Astrocyte (in vitro differentiated cells and primary cell): ENCODE measurements at regions not wholly inside any gene's neighbourhood (a gene's known extent, or its start where the extent isn't known, plus 50 kb on each side); places are given as distances from the start of the nearest gene placed in this dataset.

Source experiments
- DNase-seq: peaks from one replicate; pipeline ENCODE4 v3.0.0-alpha.2; 2010; ENCODE audit warnings: low read depth
- FAIRE-seq: peaks from 2 replicates; lab custom pipeline; 2011; peaks lifted over from hg19 to GRCh38; lab: Jason Lieb, UNC
- H2AFZ ChIP-seq: 2 replicates; pipeline ENCODE4 v1.6.0; 2012; ENCODE audit warnings: low read depth, low read length, inconsistent platforms
- H3K27ac ChIP-seq: 2 replicates; pipeline ENCODE4 v1.5.1; 2011; ENCODE audit warnings: low read depth, low read length, inconsistent platforms
- H3K27me3 ChIP-seq: 2 replicates; pipeline ENCODE4 v1.6.0; 2011; ENCODE audit warnings: low read length, inconsistent platforms; ENCODE audit not compliant: insufficient read depth
- H3K36me3 ChIP-seq: 2 replicates; pipeline ENCODE4 v1.5.1; 2011; ENCODE audit warnings: low read length, inconsistent platforms; ENCODE audit not compliant: insufficient read depth
- H3K4me1 ChIP-seq: 2 replicates; pipeline ENCODE4 v1.5.1; 2011; ENCODE audit warnings: low read length, inconsistent platforms; ENCODE audit not compliant: insufficient read depth
- H3K4me2 ChIP-seq: 2 replicates; pipeline ENCODE4 v1.6.0; 2012; ENCODE audit warnings: low read length, inconsistent platforms
- H3K4me3 ChIP-seq: 2 replicates; pipeline ENCODE4 v1.5.1; 2011; ENCODE audit warnings: low read depth, mild to moderate bottlenecking, low read length, inconsistent platforms; ENCODE audit not compliant: insufficient read depth
- H3K79me2 ChIP-seq: 2 replicates; pipeline ENCODE4 v1.6.0; 2012; ENCODE audit warnings: mild to moderate bottlenecking, low read length, inconsistent platforms; ENCODE audit not compliant: insufficient read depth
- H3K9ac ChIP-seq: 2 replicates; pipeline ENCODE4 v1.6.0; 2012; ENCODE audit warnings: mild to moderate bottlenecking, low read length, inconsistent platforms
- H3K9me3 ChIP-seq: 2 replicates; pipeline ENCODE4 v1.5.1; 2012; ENCODE audit warnings: low read depth, mild to moderate bottlenecking, low read length, inconsistent platforms; ENCODE audit not compliant: insufficient read depth
- H4K20me1 ChIP-seq: 2 replicates; pipeline ENCODE4 v1.6.0; 2012; ENCODE audit warnings: low read length, inconsistent platforms; ENCODE audit not compliant: insufficient read depth
- H3K27ac Mint-ChIP-seq: one replicate; pipeline ENCODE4 v1.8.0; 2021; ENCODE audit warnings: mild to moderate bottlenecking, mixed read lengths; ENCODE audit not compliant: unreplicated experiment
- H3K27me3 Mint-ChIP-seq: one replicate; pipeline ENCODE4 v1.8.0; 2021; ENCODE audit warnings: low read depth, mixed read lengths; ENCODE audit not compliant: unreplicated experiment
- H3K36me3 Mint-ChIP-seq: one replicate; pipeline ENCODE4 v1.8.0; 2021; ENCODE audit warnings: low read depth, mixed read lengths; ENCODE audit not compliant: unreplicated experiment
- H3K4me1 Mint-ChIP-seq: one replicate; pipeline ENCODE4 v1.8.0; 2021; ENCODE audit warnings: low read depth, mixed read lengths; ENCODE audit not compliant: unreplicated experiment
- H3K4me3 Mint-ChIP-seq: one replicate; pipeline ENCODE4 v1.8.0; 2021; ENCODE audit warnings: mild to moderate bottlenecking, moderate library complexity, mixed read lengths; ENCODE audit not compliant: unreplicated experiment
- H3K9me3 Mint-ChIP-seq: one replicate; pipeline ENCODE4 v1.8.0; 2021; ENCODE audit warnings: mild to moderate bottlenecking, mixed read lengths; ENCODE audit not compliant: unreplicated experiment
- CTCF ChIP-seq: IDR thresholded peaks from 2 replicates; pipeline ENCODE4 v1.5.1; 2011; ENCODE audit warnings: low read depth, mild to moderate bottlenecking, inconsistent platforms, low read length, moderate library complexity; ENCODE audit not compliant: insufficient read depth
- EZH2 ChIP-seq: IDR thresholded peaks from 2 replicates; pipeline ENCODE4 v1.6.1; 2012; ENCODE audit warnings: mild to moderate bottlenecking, low read length, inconsistent platforms; ENCODE audit not compliant: insufficient read depth

DNA sequence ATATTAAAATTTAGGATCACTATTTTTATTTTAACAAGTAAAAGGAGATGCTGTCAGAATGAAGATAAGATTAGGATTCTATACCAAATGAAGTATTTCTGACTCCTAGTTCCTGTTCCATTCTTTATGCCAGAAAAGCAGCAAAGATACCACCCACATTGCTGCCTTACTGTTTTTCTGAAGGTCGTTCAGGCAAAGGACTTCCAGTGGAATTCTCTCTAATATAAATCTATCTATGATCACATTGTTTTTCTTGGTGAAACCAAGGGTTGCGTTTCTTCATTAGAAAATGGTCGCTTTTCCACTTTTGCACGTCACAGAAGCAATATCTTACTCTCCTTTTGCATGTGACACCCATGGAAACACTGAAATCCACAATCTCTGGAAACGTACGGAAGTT lies 594.8 kb upstream of the ADGRL2 start:
- no peak overlapping the region for H3K27ac Mint-ChIP-seq
- no peaks in the 10 kb centered on the region for H3K27me3 Mint-ChIP-seq

GRCh38 chr1:81201779-81202178 lies 599.0 kb upstream of the ADGRL2 start:
- no peak for DNase-seq
- no peaks in the 10 kb centered on the region for H3K9me3 Mint-ChIP-seq
- H3K9ac ChIP-seq = no peak overlapping the region
- H3K4me1 ChIP-seq = no peaks in the 10 kb centered on the region
- no peaks in the 10 kb centered on the region for H3K27me3 ChIP-seq
- H4K20me1 ChIP-seq = no peaks in the 10 kb centered on the region
- no peaks in the 10 kb centered on the region for H3K27me3 Mint-ChIP-seq
- H2AFZ ChIP-seq = no peak overlapping the region
- H3K36me3 ChIP-seq = no peaks in the 10 kb centered on the region
- H3K79me2 ChIP-seq = no peaks in the 10 kb centered on the region
- no peak overlapping the region for H3K4me3 Mint-ChIP-seq
- no peak overlapping the region for H3K4me2 ChIP-seq
- no peak overlapping the region for H3K27ac Mint-ChIP-seq
- H3K27ac ChIP-seq = no peak overlapping the region
- TF ChIP-seq CTCF (no peak), EZH2 (no peak)
- H3K4me1 Mint-ChIP-seq = no peaks in the 10 kb centered on the region
- no peak for FAIRE-seq
- no peak overlapping the region for H3K4me3 ChIP-seq
- H3K9me3 ChIP-seq = no peaks in the 10 kb centered on the region
- no peaks in the 10 kb centered on the region for H3K36me3 Mint-ChIP-seq

More for the DNA sequence above, 594.8 kb upstream of the ADGRL2 start:
- Mint-ChIP-seq H3K36me3 (no peaks in the 10 kb centered on the region), H3K4me3 (no peak overlapping the region), H3K9me3 (no peaks in the 10 kb centered on the region), H3K4me1 (no peaks in the 10 kb centered on the region)
- no peaks in the 10 kb centered on the region for H4K20me1 ChIP-seq
- no peak overlapping the region for H3K9ac ChIP-seq
- no peak for DNase-seq
- H3K9me3 ChIP-seq = no peaks in the 10 kb centered on the region
- no peak for FAIRE-seq
- no peaks in the 10 kb centered on the region for H3K79me2 ChIP-seq
- TF ChIP-seq EZH2 (no peak), CTCF (no peak)
- no peak overlapping the region for H2AFZ ChIP-seq
- no peak overlapping the region for H3K4me2 ChIP-seq
- no peaks in the 10 kb centered on the region for H3K36me3 ChIP-seq
- no peaks in the 10 kb centered on the region for H3K4me1 ChIP-seq
- no peaks in the 10 kb centered on the region for H3K27me3 ChIP-seq
- no peak overlapping the region for H3K27ac ChIP-seq
- no peak overlapping the region for H3K4me3 ChIP-seq

DNA sequence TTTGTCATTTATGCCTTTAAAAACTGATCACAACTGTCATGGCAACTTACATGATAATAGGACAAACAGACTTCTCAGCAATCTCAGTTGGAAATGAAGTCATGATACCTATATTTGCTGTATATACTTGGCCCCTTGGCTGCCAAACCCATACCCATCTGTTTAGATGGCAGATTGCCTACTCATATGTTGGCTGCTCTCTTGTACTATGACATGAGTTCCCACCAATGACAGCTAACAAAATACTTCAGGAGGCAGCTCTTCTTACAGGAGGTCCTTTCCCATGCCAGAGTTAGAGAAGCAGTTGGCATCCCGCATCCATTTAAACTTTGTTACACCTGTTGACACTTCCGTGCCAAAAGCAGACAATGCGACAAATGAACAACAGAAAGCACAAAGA lies 603.1 kb upstream of the ADGRL2 start:
- Mint-ChIP-seq H3K27ac (no peak overlapping the region), H3K36me3 (no peaks in the 10 kb centered on the region), H3K4me1 (no peaks in the 10 kb centered on the region), H3K4me3 (no peak overlapping the region), H3K9me3 (no peaks in the 10 kb centered on the region), H3K27me3 (no peaks in the 10 kb centered on the region)
- TF ChIP-seq CTCF (no peak), EZH2 (no peak)
- Histone ChIP-seq H2AFZ (no peak overlapping the region), H3K9ac (no peak overlapping the region), H3K27ac (no peak overlapping the region), H4K20me1 (no peaks in the 10 kb centered on the region), H3K9me3 (no peaks in the 10 kb centered on the region), H3K4me1 (no peaks in the 10 kb centered on the region), H3K36me3 (no peaks in the 10 kb centered on the region), H3K4me3 (no peak overlapping the region), H3K4me2 (no peak overlapping the region), H3K79me2 (no peaks in the 10 kb centered on the region), H3K27me3 (no peaks in the 10 kb centered on the region)
- FAIRE-seq (no peak), DNase-seq (no peak)
